Endothelial cell of umbilical vein (primary cell): ENCODE measurements at regions not wholly inside any gene's neighbourhood (a gene's known extent, or its start where the extent isn't known, plus 50 kb on each side); places are given as distances from the start of the nearest gene placed in this dataset.
A peak's percentile ranks its signal among the peaks of the same experiment; 100 is the strongest.

ENCODE experiments used
- BruUV-seq: library from RNA; stranded (reverse); fragments of 400-500 nt; replicated peaks from 2 replicates; lab custom pipeline; 2021; lab: Mats Ljungman, UMichigan
- CTCF ChIA-PET: fragments of 300-600, 350-600 bp; sonication (Branson Sonifier 250); formaldehyde crosslinking; loops from one replicate; lab custom pipeline; 2021; ENCODE audit warnings: antibody characterized with exemption, inconsistent platforms; lab: Charles Lee
- POLR2A ChIA-PET: fragments of 300-600, 350-600 bp; sonication (Branson Sonifier 250); formaldehyde crosslinking; loops from one replicate; lab custom pipeline; 2021; ENCODE audit warnings: antibody characterized with exemption, inconsistent platforms; lab: Charles Lee
- DNase-seq: peaks from one replicate; pipeline ENCODE4 v3.0.0-alpha.2; 2011; ENCODE audit warnings: low read depth, low spot score
- FAIRE-seq: peaks from 2 replicates; lab custom pipeline; 2011; peaks lifted over from hg19 to GRCh38; lab: Jason Lieb, UNC
- H2AFZ ChIP-seq: 2 replicates; pipeline ENCODE4 v1.6.0; 2012; ENCODE audit warnings: low read depth, low read length, control low read depth, inconsistent platforms
- H3K27ac ChIP-seq: 2 replicates; pipeline ENCODE4 v1.5.1; 2011; ENCODE audit warnings: low read depth, mild to moderate bottlenecking, control low read depth, low read length, moderate library complexity; ENCODE audit not compliant: insufficient read depth
- H3K27me3 ChIP-seq, 2 experiments: 2 replicates each; pipeline versions ENCODE4 v1.6.0 to v1.6.1; 2011; ENCODE audit warnings: low read length in 2 of 2, mixed read lengths in 1 of 2; ENCODE audit not compliant: control insufficient read depth in 2 of 2, insufficient read depth in 2 of 2
- H3K36me3 ChIP-seq, 2 experiments: 2 replicates in 1 of 2; 3 replicates in 1 of 2; pipeline ENCODE4 v1.5.1; 2011; ENCODE audit warnings: low read length in 2 of 2, mild to moderate bottlenecking in 1 of 2, moderate library complexity in 1 of 2; ENCODE audit not compliant: control insufficient read depth in 2 of 2, insufficient read depth in 2 of 2; ENCODE audit errors: extremely low read depth in 1 of 2
- H3K4me1 ChIP-seq: 3 replicates; pipeline ENCODE4 v1.5.1; 2011; ENCODE audit warnings: mild to moderate bottlenecking, low read length; ENCODE audit not compliant: control insufficient read depth, insufficient read depth; ENCODE audit errors: extremely low read depth
- H3K4me2 ChIP-seq: 2 replicates; pipeline ENCODE4 v1.6.1; 2011; ENCODE audit warnings: low read length, control low read depth, mixed read lengths; ENCODE audit not compliant: insufficient read depth
- H3K4me3 ChIP-seq, 3 experiments: fragments of 200-600 bp in 1 of 3; sonication (generic), shearing (Covaris generic) in 1 of 3; replicated peaks in 1 of 3; 2 replicates each; pipeline ENCODE4 v1.5.1; 2011 to 2016; ENCODE audit warnings: control low read depth in 3 of 3, low read length in 3 of 3, mild to moderate bottlenecking in 2 of 3, inconsistent platforms in 1 of 3, low read depth in 1 of 3, moderate library complexity in 1 of 3; ENCODE audit not compliant: insufficient read depth in 1 of 3
- H3K79me2 ChIP-seq: 2 replicates; pipeline ENCODE4 v1.6.0; 2012; ENCODE audit warnings: low read length, inconsistent platforms; ENCODE audit not compliant: control insufficient read depth, insufficient read depth
- H3K9ac ChIP-seq: replicated peaks from 2 replicates; pipeline ENCODE3; 2011; ENCODE audit warnings: low read length, control low read depth; ENCODE audit not compliant: insufficient read depth; ENCODE audit errors: extremely low read depth
- H3K9me1 ChIP-seq: replicated peaks from 3 replicates; pipeline ENCODE4 v1.6.0; 2011; ENCODE audit warnings: mild to moderate bottlenecking, low read length; ENCODE audit not compliant: control insufficient read depth, insufficient read depth; ENCODE audit errors: extremely low read depth
- H3K9me3 ChIP-seq: replicated peaks from 2 replicates; pipeline ENCODE4 v1.5.1; 2012; ENCODE audit warnings: low read length, inconsistent platforms; ENCODE audit not compliant: control insufficient read depth, insufficient read depth
- H4K20me1 ChIP-seq: replicated peaks from 2 replicates; pipeline ENCODE3; 2011; ENCODE audit warnings: mild to moderate bottlenecking, low read length; ENCODE audit not compliant: control insufficient read depth, insufficient read depth; ENCODE audit errors: extremely low read depth
- EZH2 ChIP-seq: IDR thresholded peaks from 2 replicates; pipeline ENCODE4 v1.6.1; 2012; ENCODE audit warnings: borderline replicate concordance, low read depth, mild to moderate bottlenecking, moderate library complexity, low read length, inconsistent platforms; ENCODE audit not compliant: severe bottlenecking
- FOS ChIP-seq: IDR thresholded peaks from 2 replicates; pipeline ENCODE4 v1.6.1; 2011; ENCODE audit warnings: mild to moderate bottlenecking, low read length, moderate library complexity, borderline replicate concordance; ENCODE audit not compliant: insufficient read depth
- GATA2 ChIP-seq: IDR thresholded peaks from 2 replicates; pipeline ENCODE4 v1.7.0; 2011; ENCODE audit warnings: low read depth, mild to moderate bottlenecking, moderate library complexity, mixed read lengths, low read length; ENCODE audit not compliant: insufficient read length, insufficient read depth
- JUN ChIP-seq: IDR thresholded peaks from 2 replicates; pipeline ENCODE4 v1.6.1; 2011; ENCODE audit warnings: borderline replicate concordance, low read depth; ENCODE audit not compliant: insufficient read length, insufficient read depth
- MYC ChIP-seq: IDR thresholded peaks from one replicate; pipeline ENCODE4 v1.6.1; 2011; ENCODE audit warnings: mild to moderate bottlenecking, low read depth, low read length
- POLR2A ChIP-seq: IDR thresholded peaks from 2 replicates; pipeline ENCODE4 v1.6.1; 2012; ENCODE audit warnings: low read depth, mild to moderate bottlenecking, control low read depth, low read length
- POLR2AphosphoS5 ChIP-seq: IDR thresholded peaks from 2 replicates; pipeline ENCODE4 v1.6.1; 2012; ENCODE audit warnings: low read depth, mild to moderate bottlenecking, control low read depth, low read length, moderate library complexity; ENCODE audit not compliant: insufficient read depth
- dilution Hi-C: fragments of 300-500 bp; cut with MboI; formaldehyde crosslinking; loops from one replicate; pipeline ENCODE4 v1.15.0; 2019; ENCODE audit warnings: low sequenced_read_pairs; ENCODE audit not compliant: extremely low pct_ligation_motif_present
- intact Hi-C: fragments of 100-400 bp; cut with micrococcal nuclease; formaldehyde crosslinking; loops from one replicate; pipeline ENCODE4 v1.10.0; 2022
- TF ChIP-seq, protein P1 (sequence below), 2 donors: IDR thresholded peaks; 1 replicate in 1 of 2; 2 replicates in 1 of 2; pipeline ENCODE4 v1.5.1; 2011; ENCODE audit warnings: low read length in 2 of 2, mild to moderate bottlenecking in 2 of 2, moderate library complexity in 2 of 2, control low read depth in 1 of 2, inconsistent platforms in 1 of 2, low read depth in 1 of 2; ENCODE audit not compliant: insufficient read depth in 1 of 2; ENCODE audit errors: extremely low read depth in 1 of 2
- TF ChIP-seq, protein P2 (sequence below): IDR thresholded peaks from 2 replicates; pipeline ENCODE4 v1.6.1; 2011; ENCODE audit not compliant: insufficient read depth, insufficient read length

DNA sequence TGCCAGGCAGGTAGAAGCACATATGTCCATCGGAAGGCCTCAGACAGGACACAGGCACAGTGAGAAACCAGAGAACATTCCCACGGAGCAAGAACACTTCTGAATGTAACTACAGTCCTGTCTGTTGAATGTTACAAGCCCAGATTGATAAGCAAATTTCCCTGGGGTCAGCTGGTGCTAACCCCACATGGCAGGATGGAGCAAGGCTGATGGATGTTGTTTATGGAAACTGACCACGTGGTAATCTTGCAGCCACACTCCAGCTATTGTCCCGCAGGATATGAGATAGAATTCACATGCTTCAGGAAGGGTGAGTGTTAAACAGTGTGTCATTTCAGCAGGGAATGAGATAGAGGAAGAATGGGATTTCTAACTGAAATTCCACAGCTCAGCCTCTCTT lies 138.8 kb upstream of the COPS8 start:
- dilution Hi-C loops = no loop called here
- no peaks in the 10 kb centered on the region for H3K36me3 ChIP-seq
- CTCF ChIA-PET = interaction anchor here (0.9 to 2.4 kb wide), 6 partner anchors 8 to 377 kb away, joined by 3 to 7 read pairs (median 4); partner anchors contain the start of gene ACKR3

More for the DNA sequence above, 138.8 kb upstream of the COPS8 start:
- Histone ChIP-seq H3K4me2 (no peak overlapping the region), H3K9ac (peak overlapping the region; percentile 7), H3K27me3 (no peaks in the 10 kb centered on the region), H3K4me3 (no peak overlapping the region), H2AFZ (peak overlapping the region; percentile 6), H3K9me1 (no peaks in the 10 kb centered on the region), H3K9me3 (no peaks in the 10 kb centered on the region), H4K20me1 (no peaks in the 10 kb centered on the region), H3K79me2 (no peaks in the 10 kb centered on the region), H3K27ac (peak overlapping the region; percentile 69), H3K4me1 (peaks cover 11% of the 10 kb centered on the region)
- DNase-seq (peak; percentile 98), FAIRE-seq (peak; percentile 96)
- POLR2A ChIA-PET = interaction anchor here (1.2 kb wide), 1 partner anchor 75 kb away, joined by 4 read pairs; no protein-coding TSS in a partner anchor
- no TSS peak for BruUV-seq
- intact Hi-C loops = loop anchor here (2.0 to 5.0 kb wide), 4 partner anchors 50 to 370 kb away; no protein-coding TSS in a partner anchor
- TF ChIP-seq MYC (peak; percentile 86), POLR2A (peak; percentile 73), FOS (peak; percentile 67), JUN (peak; percentile 81), EZH2 (no peak), POLR2AphosphoS5 (peak; percentile 63), GATA2 (peak; percentile 86)
- TF ChIP-seq, protein P1, sequence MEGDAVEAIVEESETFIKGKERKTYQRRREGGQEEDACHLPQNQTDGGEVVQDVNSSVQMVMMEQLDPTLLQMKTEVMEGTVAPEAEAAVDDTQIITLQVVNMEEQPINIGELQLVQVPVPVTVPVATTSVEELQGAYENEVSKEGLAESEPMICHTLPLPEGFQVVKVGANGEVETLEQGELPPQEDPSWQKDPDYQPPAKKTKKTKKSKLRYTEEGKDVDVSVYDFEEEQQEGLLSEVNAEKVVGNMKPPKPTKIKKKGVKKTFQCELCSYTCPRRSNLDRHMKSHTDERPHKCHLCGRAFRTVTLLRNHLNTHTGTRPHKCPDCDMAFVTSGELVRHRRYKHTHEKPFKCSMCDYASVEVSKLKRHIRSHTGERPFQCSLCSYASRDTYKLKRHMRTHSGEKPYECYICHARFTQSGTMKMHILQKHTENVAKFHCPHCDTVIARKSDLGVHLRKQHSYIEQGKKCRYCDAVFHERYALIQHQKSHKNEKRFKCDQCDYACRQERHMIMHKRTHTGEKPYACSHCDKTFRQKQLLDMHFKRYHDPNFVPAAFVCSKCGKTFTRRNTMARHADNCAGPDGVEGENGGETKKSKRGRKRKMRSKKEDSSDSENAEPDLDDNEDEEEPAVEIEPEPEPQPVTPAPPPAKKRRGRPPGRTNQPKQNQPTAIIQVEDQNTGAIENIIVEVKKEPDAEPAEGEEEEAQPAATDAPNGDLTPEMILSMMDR (IDR thresholded peaks at IDR 0.05; ENCODE audit: extremely low read depth in 1 of 2, insufficient read depth in 1 of 2, low read depth in 1 of 2, low read length in 2 of 2) = no peak
- TF ChIP-seq, protein P2, sequence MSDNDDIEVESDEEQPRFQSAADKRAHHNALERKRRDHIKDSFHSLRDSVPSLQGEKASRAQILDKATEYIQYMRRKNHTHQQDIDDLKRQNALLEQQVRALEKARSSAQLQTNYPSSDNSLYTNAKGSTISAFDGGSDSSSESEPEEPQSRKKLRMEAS = peak; percentile 66
